HG03442 (cell line): ENCODE measurements at regions not wholly inside any gene's neighbourhood (a gene's known extent, or its start where the extent isn't known, plus 50 kb on each side); places are given as distances from the start of the nearest gene placed in this dataset.

Source experiments
- ATAC-seq: cut with Tn5 transposase; IDR thresholded peaks from one replicate; pipeline ENCODE4 v1.9.1; 2021; ENCODE audit warnings: mild to moderate bottlenecking, moderate library complexity; ENCODE audit not compliant: unreplicated experiment

GRCh38 chr18:1907470-1908206, 663.7 kb downstream of the METTL4 start:
- no peak for ATAC-seq

GRCh38 chr18:1914489-1914888, 656.8 kb downstream of the METTL4 start:
- no peak for ATAC-seq

- ATAC-seq: no peak
Observed at GRCh38 chr18:1916869-1917523, 654.3 kb downstream of the METTL4 start.

- ATAC-seq: no peak
Observed at GRCh38 chr18:1917569-1917968, 653.7 kb downstream of the METTL4 start.

- no peak for ATAC-seq
Observed at GRCh38 chr18:1922066-1922465, 649.2 kb downstream of the METTL4 start.

GRCh38 chr18:1928711-1929110, 642.6 kb downstream of the METTL4 start:
- no peak for ATAC-seq

- no peak for ATAC-seq
Observed at GRCh38 chr18:1929720-1930119, 641.6 kb downstream of the METTL4 start.

- ATAC-seq: no peak
Observed at GRCh38 chr18:1930291-1931270, 640.7 kb downstream of the METTL4 start.

- ATAC-seq: no peak
Observed at GRCh38 chr18:1952486-1952885, 618.8 kb downstream of the METTL4 start.

- no peak for ATAC-seq
Observed at GRCh38 chr18:1954583-1955312, 616.6 kb downstream of the METTL4 start.

- no peak for ATAC-seq
Observed at GRCh38 chr18:1958798-1959197, 612.5 kb downstream of the METTL4 start.

- no peak for ATAC-seq
Observed at GRCh38 chr18:1965016-1965415, 606.3 kb downstream of the METTL4 start.

- no peak for ATAC-seq
Observed at GRCh38 chr18:1965541-1965940, 605.8 kb downstream of the METTL4 start.

- ATAC-seq: no peak
Observed at GRCh38 chr18:1968801-1969498, 602.4 kb downstream of the METTL4 start.

GRCh38 chr18:1976484-1976883, 594.8 kb downstream of the METTL4 start:
- no peak for ATAC-seq

- no peak for ATAC-seq
Observed at GRCh38 chr18:1982056-1982455, 589.2 kb downstream of the METTL4 start.

- ATAC-seq: no peak
Observed at GRCh38 chr18:1983746-1984515, 587.4 kb downstream of the METTL4 start.

GRCh38 chr18:1993866-1994265, 577.4 kb downstream of the METTL4 start:
- no peak for ATAC-seq

GRCh38 chr18:1994471-1994870, 576.8 kb downstream of the METTL4 start:
- no peak for ATAC-seq
